T-helper 17 cell (primary cell): ENCODE measurements at regions not wholly inside any gene's neighbourhood (a gene's known extent, or its start where the extent isn't known, plus 50 kb on each side); places are given as distances from the start of the nearest gene placed in this dataset.

Experiments
- ATAC-seq: fragments of 150-1000 bp; cut with Tn5 transposase; 2 replicates; pipeline ENCODE4 v1.10.0; 2021; ENCODE audit warnings: mild to moderate bottlenecking, moderate library complexity
- DNase-seq, 3 donors: peaks; one replicate each; pipeline versions ENCODE4 v3.0.0 to v3.0.0-alpha.2; 2020 to 2021
- H3K9me3 ChIP-seq: one replicate; pipeline ENCODE4 v1.7.0; 2013; ENCODE audit warnings: low read length, mild to moderate bottlenecking; ENCODE audit not compliant: control insufficient read depth, poor library complexity, severe bottlenecking
- H3K27ac Mint-ChIP-seq: one replicate; pipeline ENCODE4 v1.8.0; 2022; ENCODE audit warnings: mild to moderate bottlenecking, moderate library complexity, mixed read lengths
- H3K27me3 Mint-ChIP-seq: one replicate; pipeline ENCODE4 v1.8.0; 2022; ENCODE audit warnings: mixed read lengths
- H3K36me3 Mint-ChIP-seq: one replicate; pipeline ENCODE4 v1.8.0; 2022; ENCODE audit warnings: low read depth, mixed read lengths
- H3K4me1 Mint-ChIP-seq: one replicate; pipeline ENCODE4 v1.8.0; 2022; ENCODE audit warnings: mild to moderate bottlenecking, mixed read lengths
- H3K4me3 Mint-ChIP-seq: one replicate; pipeline ENCODE4 v1.8.0; 2022; ENCODE audit warnings: mild to moderate bottlenecking, moderate library complexity, mixed read lengths

DNA sequence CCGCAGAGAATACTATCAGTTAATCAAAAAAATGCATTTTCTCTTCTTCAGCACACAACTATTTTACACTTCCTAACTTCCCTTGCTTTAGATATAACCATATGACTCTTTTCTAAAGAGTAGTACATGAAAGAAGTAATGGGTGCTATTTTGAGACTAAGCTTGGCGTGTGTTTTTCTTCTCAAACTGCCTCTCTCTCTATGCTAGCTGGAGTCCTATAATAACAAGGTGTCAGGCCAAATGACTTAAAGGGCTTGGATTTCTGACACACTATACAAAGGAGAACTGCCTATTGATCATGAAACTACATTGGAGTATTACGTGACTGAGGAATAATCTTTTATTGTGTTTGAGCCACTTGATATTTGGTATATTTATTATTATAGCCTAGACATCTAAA lies 1330.1 kb upstream of the SPRY2 start:
- ATAC-seq (no peak), DNase-seq (no peak)
- H3K27ac Mint-ChIP-seq: no peak overlapping the region
- no peak overlapping the region for H3K4me3 Mint-ChIP-seq
- no peaks in the 10 kb centered on the region for H3K4me1 Mint-ChIP-seq
- H3K9me3 ChIP-seq: no peaks in the 10 kb centered on the region
- no peaks in the 10 kb centered on the region for H3K36me3 Mint-ChIP-seq
- no peaks in the 10 kb centered on the region for H3K27me3 Mint-ChIP-seq

DNA sequence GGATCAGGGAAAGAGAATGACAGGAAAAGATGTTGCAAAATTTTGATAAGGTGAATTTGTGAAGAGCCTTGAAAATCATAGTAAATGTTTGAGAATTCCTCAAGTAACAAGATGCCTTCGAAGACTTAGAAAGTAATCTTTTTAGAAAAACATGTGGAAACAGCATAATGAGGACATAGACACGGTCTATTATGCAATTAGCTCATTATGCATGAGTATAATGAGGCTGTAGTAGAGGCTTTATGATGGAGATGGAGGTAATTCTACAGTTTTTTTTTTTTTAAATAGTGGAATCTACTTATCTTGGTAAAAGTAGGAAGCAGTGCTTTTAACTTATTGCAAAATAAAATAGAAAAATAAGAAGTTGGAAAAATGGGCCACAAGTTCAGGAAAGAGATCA lies 1329.1 kb upstream of the SPRY2 start:
- H3K27ac Mint-ChIP-seq: no peak overlapping the region
- no peak overlapping the region for H3K4me3 Mint-ChIP-seq
- ATAC-seq (no peak), DNase-seq (no peak)
- no peaks in the 10 kb centered on the region for H3K36me3 Mint-ChIP-seq
- H3K4me1 Mint-ChIP-seq: no peaks in the 10 kb centered on the region
- H3K9me3 ChIP-seq: no peaks in the 10 kb centered on the region
- H3K27me3 Mint-ChIP-seq: no peaks in the 10 kb centered on the region

DNA sequence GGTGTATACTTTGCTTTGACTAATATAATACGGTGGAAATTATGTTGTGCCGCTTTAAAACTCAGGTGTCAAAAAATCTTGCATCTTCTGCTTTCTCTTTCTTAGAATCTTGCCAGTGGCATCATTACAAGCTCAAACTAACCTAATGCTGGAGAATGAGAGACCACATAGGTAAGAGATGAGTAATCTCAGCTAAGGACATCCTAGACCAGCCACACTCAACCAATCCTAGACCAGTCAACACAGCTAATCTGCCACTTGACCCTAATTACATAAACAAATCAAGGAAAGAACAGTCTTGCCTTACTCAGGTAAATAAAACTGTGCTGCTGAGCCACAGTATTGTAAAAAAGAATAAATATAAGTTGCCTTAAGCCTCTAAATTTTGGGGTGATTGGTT lies 1323.9 kb upstream of the SPRY2 start:
- H3K4me1 Mint-ChIP-seq: no peaks in the 10 kb centered on the region
- no peaks in the 10 kb centered on the region for H3K27me3 Mint-ChIP-seq

DNA sequence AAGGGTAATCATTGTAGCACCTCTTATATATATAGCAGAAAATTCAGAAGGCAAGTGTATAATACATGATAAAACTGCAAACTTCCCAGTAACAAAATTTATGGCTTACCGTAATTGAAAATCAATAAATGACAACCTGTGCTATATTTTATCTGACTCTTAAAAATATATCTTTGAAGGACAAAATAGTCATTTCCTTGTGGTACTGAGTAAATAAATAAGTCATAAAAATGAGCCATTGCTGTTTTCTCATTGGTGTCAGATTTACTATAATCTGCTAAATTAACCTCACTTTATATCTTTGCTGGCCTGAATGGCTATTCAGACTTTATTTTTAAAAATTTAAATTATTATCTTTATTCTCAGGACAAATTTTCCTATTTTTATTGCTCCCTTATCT lies 1319.1 kb upstream of the SPRY2 start:
- no peaks in the 10 kb centered on the region for H3K4me1 Mint-ChIP-seq

More for the DNA sequence above, 1323.9 kb upstream of the SPRY2 start:
- Mint-ChIP-seq H3K27ac (no peak overlapping the region), H3K36me3 (no peaks in the 10 kb centered on the region), H3K4me3 (no peak overlapping the region)
- no peak for DNase-seq
- no peak for ATAC-seq
- H3K9me3 ChIP-seq: no peaks in the 10 kb centered on the region

DNA sequence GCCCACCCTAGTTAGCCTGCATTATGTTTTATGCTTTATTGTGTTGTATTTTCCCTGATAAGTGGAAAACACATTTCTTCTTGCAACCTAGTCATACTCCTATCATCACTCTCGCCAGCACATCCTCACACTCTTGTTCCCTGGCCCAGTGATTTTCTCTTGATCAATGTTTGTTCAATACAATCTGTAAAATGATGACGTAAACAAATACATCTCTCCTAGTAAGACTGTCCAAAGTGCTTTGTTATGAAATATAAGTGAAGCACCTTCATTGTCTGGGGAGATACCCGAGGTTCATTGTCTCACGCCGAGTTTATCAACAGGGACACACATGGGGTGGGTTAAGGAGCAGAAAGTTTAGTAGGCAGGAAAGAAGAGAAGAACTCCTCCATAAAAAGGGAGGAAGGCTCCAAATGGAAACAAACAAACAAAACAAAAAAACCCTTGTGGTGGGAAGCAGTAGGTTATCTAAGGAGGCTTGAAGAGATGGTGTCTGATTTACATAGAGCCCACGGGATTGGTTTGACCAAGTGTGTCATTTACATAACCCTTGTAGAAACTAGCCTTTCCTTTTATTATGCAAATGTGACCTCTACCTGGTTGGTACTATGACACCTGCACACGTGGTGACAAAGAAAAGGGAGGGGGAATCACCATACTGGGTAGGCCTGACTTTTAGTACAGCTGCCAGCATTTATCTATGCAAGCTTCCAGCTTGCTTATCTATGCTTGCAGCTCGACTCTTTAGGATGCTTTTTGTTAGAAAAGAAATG lies 1317.9 kb upstream of the SPRY2 start:
- Mint-ChIP-seq H3K4me1 (no peaks in the 10 kb centered on the region), H3K27ac (no peak overlapping the region), H3K4me3 (no peak overlapping the region), H3K36me3 (no peaks in the 10 kb centered on the region), H3K27me3 (no peaks in the 10 kb centered on the region)
- no peaks in the 10 kb centered on the region for H3K9me3 ChIP-seq
- ATAC-seq (no peak), DNase-seq (no peak)

More for the DNA sequence above, 1319.1 kb upstream of the SPRY2 start:
- Mint-ChIP-seq H3K4me3 (no peak overlapping the region), H3K36me3 (no peaks in the 10 kb centered on the region), H3K27ac (no peak overlapping the region), H3K27me3 (no peaks in the 10 kb centered on the region)
- ATAC-seq: no peak
- DNase-seq: no peak
- H3K9me3 ChIP-seq: no peaks in the 10 kb centered on the region

DNA sequence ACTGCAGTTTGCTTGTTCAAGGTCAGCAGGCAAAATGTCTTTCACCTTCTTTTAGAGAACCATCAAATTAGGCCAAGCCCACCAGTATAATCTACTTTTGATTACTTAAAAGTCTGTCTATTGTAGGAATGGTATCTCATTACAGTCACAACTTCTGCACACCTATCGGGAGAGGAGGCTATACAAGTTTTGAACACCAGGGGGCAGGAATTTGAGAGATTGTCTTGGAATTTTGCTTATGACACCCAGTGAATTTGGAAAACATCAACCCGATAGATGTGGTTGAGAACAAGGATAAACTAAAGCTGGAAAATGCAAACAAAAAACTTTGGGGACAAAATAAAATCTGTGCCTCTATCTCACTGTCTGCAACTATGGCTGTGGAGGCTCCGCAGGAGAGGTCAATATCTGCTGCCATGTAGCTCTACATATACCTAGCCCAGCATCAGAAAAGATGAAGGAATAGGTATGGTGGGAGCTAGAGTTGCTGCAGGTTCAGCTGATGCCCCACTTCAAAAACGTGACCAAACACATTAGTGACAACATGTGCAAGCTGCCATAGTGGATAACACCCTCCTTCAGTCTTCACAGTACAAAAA lies 1299.2 kb upstream of the SPRY2 start:
- Mint-ChIP-seq H3K27ac (no peak overlapping the region), H3K4me1 (no peaks in the 10 kb centered on the region), H3K36me3 (no peaks in the 10 kb centered on the region), H3K4me3 (no peak overlapping the region), H3K27me3 (no peaks in the 10 kb centered on the region)
- ATAC-seq: no peak
- no peaks in the 10 kb centered on the region for H3K9me3 ChIP-seq
- DNase-seq: no peak

DNA sequence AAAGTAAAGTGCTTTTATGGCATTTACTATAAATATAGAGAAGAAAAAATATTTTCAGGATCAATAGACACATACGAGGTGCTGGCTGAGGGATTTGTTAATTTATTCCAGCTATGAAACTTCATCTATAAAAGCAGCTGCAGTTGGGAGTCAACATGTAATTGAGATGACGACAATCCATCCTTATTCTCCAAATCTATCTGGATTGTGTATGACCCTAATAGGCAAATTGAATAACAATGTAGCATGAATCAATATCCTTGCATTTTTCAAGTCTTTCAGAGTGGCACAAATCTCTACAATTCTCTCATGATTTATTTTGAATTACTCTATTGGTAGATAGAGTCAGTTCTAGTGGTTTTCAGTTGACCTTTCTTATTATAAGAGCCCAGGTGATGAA lies 1296.5 kb upstream of the SPRY2 start:
- ATAC-seq (no peak), DNase-seq (no peak)
- H3K27ac Mint-ChIP-seq: no peak overlapping the region
- H3K36me3 Mint-ChIP-seq: no peaks in the 10 kb centered on the region
- no peak overlapping the region for H3K4me3 Mint-ChIP-seq
- no peaks in the 10 kb centered on the region for H3K4me1 Mint-ChIP-seq
- H3K9me3 ChIP-seq: no peaks in the 10 kb centered on the region
- no peaks in the 10 kb centered on the region for H3K27me3 Mint-ChIP-seq

DNA sequence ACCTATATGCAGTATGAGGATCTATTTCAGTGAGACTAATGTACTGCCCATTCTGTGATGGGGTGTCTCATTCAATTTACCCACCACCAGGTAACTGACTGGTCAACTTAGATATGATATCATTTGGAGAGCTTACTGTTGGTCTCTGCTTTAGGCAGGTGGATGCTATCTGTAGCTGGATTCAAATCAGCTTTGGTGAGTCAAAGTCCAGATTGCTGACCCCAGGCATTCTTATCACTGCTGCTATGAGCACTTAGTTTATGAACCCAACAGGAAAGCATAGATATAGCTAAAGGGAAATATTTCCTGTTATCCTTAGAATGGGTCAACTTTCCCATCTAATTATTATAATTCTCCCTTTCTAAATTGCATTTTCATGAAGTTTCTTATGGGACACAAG lies 1295.2 kb upstream of the SPRY2 start:
- no peaks in the 10 kb centered on the region for H3K4me1 Mint-ChIP-seq
- DNase-seq: no peak
- H3K27ac Mint-ChIP-seq: no peak overlapping the region
- H3K27me3 Mint-ChIP-seq: no peaks in the 10 kb centered on the region
- H3K4me3 Mint-ChIP-seq: no peak overlapping the region
- no peaks in the 10 kb centered on the region for H3K9me3 ChIP-seq
- H3K36me3 Mint-ChIP-seq: no peaks in the 10 kb centered on the region
- ATAC-seq: no peak

DNA sequence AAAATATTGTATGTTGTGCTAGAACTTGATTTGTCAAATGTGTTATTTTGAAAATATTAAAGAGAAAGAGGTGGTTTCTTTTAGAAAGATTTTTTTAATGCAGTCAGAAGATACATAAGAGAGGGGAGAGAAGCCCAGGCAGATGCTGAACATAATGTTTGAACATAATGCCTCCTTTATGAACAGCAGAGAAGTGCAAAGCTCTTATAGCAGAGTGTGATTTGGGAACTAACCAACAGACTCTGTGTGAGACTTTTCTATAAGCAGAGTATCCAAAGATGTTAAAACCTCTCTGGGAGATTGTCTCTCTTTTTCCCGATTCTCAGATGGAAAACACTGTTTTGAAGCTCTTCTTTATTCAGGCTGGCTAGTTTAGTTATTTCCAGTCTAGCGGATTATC lies 1274.1 kb upstream of the SPRY2 start:
- no peak for DNase-seq
- Mint-ChIP-seq H3K36me3 (no peaks in the 10 kb centered on the region), H3K4me1 (no peaks in the 10 kb centered on the region)

DNA sequence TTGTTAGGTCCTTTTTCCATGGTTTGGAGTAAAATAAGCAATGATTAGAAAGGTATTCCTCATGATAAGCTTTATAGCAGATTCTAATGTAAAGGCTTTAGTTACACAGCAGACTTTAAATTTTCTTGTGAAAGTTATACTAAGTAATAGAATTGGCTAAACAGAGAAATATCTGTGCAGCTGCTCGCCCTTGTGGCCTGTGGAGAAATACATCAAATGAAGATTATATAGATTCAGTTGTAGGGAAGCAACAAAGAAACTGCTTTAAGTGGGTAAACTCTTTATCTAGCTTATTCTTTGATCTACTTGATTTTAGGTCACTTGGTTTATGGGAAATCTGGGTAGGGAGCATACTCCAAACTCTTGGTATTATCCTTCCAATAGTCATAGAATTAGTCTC lies 1269.7 kb upstream of the SPRY2 start:
- no peak overlapping the region for H3K27ac Mint-ChIP-seq
- H3K27me3 Mint-ChIP-seq: no peaks in the 10 kb centered on the region
- DNase-seq: no peak
- no peak overlapping the region for H3K4me3 Mint-ChIP-seq
- no peaks in the 10 kb centered on the region for H3K4me1 Mint-ChIP-seq
- no peaks in the 10 kb centered on the region for H3K36me3 Mint-ChIP-seq
- no peak for ATAC-seq
- H3K9me3 ChIP-seq: no peaks in the 10 kb centered on the region

More for the DNA sequence above, 1274.1 kb upstream of the SPRY2 start:
- Mint-ChIP-seq H3K27ac (no peak overlapping the region), H3K27me3 (no peaks in the 10 kb centered on the region), H3K4me3 (no peak overlapping the region)
- peaks cover 3% of the 10 kb centered on the region for H3K9me3 ChIP-seq
- ATAC-seq: no peak

DNA sequence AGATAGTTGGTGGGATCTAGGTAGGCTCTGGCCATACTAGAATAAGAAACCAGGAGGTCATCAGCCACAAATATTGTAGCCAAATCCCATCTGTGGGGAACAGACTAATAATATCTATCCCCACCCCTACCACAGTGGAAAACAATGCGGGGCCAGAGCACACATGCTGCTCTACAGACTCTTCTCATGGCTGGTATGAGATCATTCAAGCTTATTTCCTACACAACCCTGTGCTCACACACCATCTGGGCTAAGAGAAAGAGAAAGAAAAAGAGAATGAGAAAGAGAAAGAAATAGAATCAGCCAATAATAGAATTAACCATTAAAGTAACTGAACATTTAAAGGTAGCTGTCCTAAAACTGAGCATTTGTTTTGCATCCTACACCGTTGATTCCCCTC lies 1268.4 kb upstream of the SPRY2 start:
- no peak overlapping the region for H3K4me3 Mint-ChIP-seq
- DNase-seq: no peak
- H3K27me3 Mint-ChIP-seq: no peaks in the 10 kb centered on the region
- H3K9me3 ChIP-seq: no peaks in the 10 kb centered on the region
- H3K4me1 Mint-ChIP-seq: no peaks in the 10 kb centered on the region
- ATAC-seq: no peak
- no peak overlapping the region for H3K27ac Mint-ChIP-seq
- H3K36me3 Mint-ChIP-seq: no peaks in the 10 kb centered on the region

DNA sequence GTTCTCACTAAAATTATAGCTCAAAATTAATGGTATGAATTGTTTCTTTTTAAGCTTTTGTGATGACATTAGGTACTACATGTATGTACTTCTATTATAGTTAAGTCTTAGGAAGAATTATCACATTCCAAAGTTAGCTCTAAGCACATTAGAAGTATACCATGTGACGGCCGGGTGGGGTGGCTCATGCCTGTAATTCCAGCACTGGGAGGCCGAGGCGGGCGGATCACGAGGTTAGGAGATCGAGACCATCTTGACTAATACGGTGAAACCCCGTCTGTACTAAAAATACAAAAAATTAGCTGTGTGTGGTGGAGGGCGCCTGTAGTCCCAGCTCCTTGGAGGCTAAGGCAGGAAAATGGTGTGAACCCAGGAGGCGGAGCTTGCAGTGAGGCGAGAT lies 1265.1 kb upstream of the SPRY2 start:
- ATAC-seq (no peak), DNase-seq (no peak)
- Mint-ChIP-seq H3K27me3 (no peaks in the 10 kb centered on the region), H3K27ac (no peak overlapping the region), H3K4me1 (no peaks in the 10 kb centered on the region), H3K36me3 (no peaks in the 10 kb centered on the region), H3K4me3 (no peak overlapping the region)
- H3K9me3 ChIP-seq: peaks cover 2% of the 10 kb centered on the region

DNA sequence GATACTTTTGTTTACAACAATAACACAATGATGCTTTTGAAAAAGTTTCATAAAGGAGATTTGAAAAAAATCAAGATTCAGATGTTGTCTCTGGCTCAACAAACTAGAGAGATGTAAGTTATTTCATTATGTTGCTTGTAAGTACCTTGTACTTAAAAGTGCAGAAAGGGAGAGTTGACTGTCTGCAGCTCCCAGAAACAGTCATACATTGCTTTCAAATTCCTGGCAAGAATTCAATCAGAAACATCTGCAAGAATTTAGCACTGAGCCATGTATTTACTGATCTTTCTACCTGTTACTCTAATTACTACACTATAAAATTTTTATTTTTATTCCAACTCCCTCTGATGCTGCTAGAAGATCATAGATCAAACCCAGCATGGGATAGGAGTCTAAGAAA lies 1261.3 kb upstream of the SPRY2 start:
- no peaks in the 10 kb centered on the region for H3K36me3 Mint-ChIP-seq
- ATAC-seq (no peak), DNase-seq (no peak)
- no peaks in the 10 kb centered on the region for H3K4me1 Mint-ChIP-seq
- no peaks in the 10 kb centered on the region for H3K27me3 Mint-ChIP-seq
- no peak overlapping the region for H3K4me3 Mint-ChIP-seq
- H3K27ac Mint-ChIP-seq: no peak overlapping the region
- peaks cover 2% of the 10 kb centered on the region for H3K9me3 ChIP-seq

DNA sequence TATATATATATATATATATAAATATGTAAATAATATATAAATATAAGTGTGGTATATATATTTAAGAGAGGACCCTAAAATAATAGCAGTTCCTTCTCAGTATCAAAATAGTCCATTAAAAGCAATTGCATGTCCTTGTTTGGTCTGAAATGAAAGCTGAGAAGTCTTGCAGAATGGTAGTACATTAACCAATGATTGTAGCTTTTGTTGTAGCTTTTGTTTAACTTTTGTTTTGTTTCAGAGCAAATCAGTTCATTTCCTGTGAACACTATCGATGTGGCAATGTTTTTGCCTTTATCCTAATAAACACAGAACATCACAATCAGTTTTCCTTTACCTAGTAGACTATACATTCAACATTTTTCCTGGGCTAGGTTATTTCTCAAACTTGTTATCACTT lies 1256.2 kb upstream of the SPRY2 start:
- peaks cover 2% of the 10 kb centered on the region for H3K9me3 ChIP-seq
- ATAC-seq: no peak
- Mint-ChIP-seq H3K36me3 (no peaks in the 10 kb centered on the region), H3K4me1 (no peaks in the 10 kb centered on the region), H3K27me3 (no peaks in the 10 kb centered on the region), H3K27ac (no peak overlapping the region), H3K4me3 (no peak overlapping the region)
- no peak for DNase-seq
